Activated naive CD4-positive, alpha-beta T cell treated with anti-CD3 and anti-CD28 coated beads, Interleukin-2, amount 50 U/mL, for 72 hours (primary cell): ENCODE measurements at regions not wholly inside any gene's neighbourhood (a gene's known extent, or its start where the extent isn't known, plus 50 kb on each side); places are given as distances from the start of the nearest gene placed in this dataset.

ENCODE experiments used
- ATAC-seq, 2 donors: fragments of 150-1000 bp; cut with Tn5 transposase; 2 replicates each; pipeline ENCODE4 v1.10.0; 2021; ENCODE audit warnings: mild to moderate bottlenecking in 2 of 2, moderate library complexity in 2 of 2
- DNase-seq, 2 donors: peaks; one replicate each; pipeline ENCODE4 v3.0.0; 2021 to 2022; ENCODE audit warnings: low spot score in 2 of 2
- H3K27ac Mint-ChIP-seq, 2 donors: one replicate each; pipeline ENCODE4 v1.8.0; 2022; ENCODE audit warnings: mild to moderate bottlenecking in 2 of 2, mixed read lengths in 2 of 2
- H3K36me3 Mint-ChIP-seq, 2 donors: one replicate each; pipeline ENCODE4 v1.8.0; 2022; ENCODE audit warnings: mixed read lengths in 2 of 2
- H3K9me3 Mint-ChIP-seq, 2 donors: one replicate each; pipeline ENCODE4 v1.8.0; 2022; ENCODE audit warnings: mixed read lengths in 2 of 2

- H3K36me3 Mint-ChIP-seq: no peaks in the 10 kb centered on the region
- H3K27ac Mint-ChIP-seq: no peak overlapping the region
- no peak for DNase-seq
- no peak for ATAC-seq
- peaks cover 3 to 5% of the 10 kb centered on the region in 2 donors for H3K9me3 Mint-ChIP-seq
Measured at GRCh38 chr20:39645131-39645530, 683.0 kb downstream of the DHX35 start.

- H3K27ac Mint-ChIP-seq: no peak overlapping the region
- DNase-seq (no peak), ATAC-seq (no peak)
- no peaks in the 10 kb centered on the region for H3K36me3 Mint-ChIP-seq
- peaks cover 0 to 9% of the 10 kb centered on the region in 2 donors for H3K9me3 Mint-ChIP-seq
Measured at GRCh38 chr20:39643292-39643691, 681.1 kb downstream of the DHX35 start.

GRCh38 chr20:39641423-39641822 is 679.3 kb downstream of the DHX35 start:
- Mint-ChIP-seq H3K27ac (no peak overlapping the region), H3K9me3 (peaks cover 0 to 9% of the 10 kb centered on the region in 2 donors), H3K36me3 (no peaks in the 10 kb centered on the region)
- ATAC-seq (no peak), DNase-seq (no peak)

GRCh38 chr20:39640147-39640546 is 678.0 kb downstream of the DHX35 start:
- no peak for DNase-seq
- Mint-ChIP-seq H3K9me3 (peaks cover 0 to 9% of the 10 kb centered on the region in 2 donors), H3K36me3 (no peaks in the 10 kb centered on the region), H3K27ac (no peak overlapping the region)
- no peak for ATAC-seq

- H3K9me3 Mint-ChIP-seq: peaks cover 0 to 5% of the 10 kb centered on the region in 2 donors
- H3K36me3 Mint-ChIP-seq: no peaks in the 10 kb centered on the region
- no peak for ATAC-seq
- no peak overlapping the region for H3K27ac Mint-ChIP-seq
- no peak for DNase-seq
Measured at GRCh38 chr20:39638731-39639130, 676.6 kb downstream of the DHX35 start.

GRCh38 chr20:39633689-39634088 is 671.5 kb downstream of the DHX35 start:
- H3K27ac Mint-ChIP-seq: no peak overlapping the region

GRCh38 chr20:39632757-39633156 is 670.6 kb downstream of the DHX35 start:
- no peak overlapping the region for H3K27ac Mint-ChIP-seq
- no peaks in the 10 kb centered on the region for H3K9me3 Mint-ChIP-seq
- ATAC-seq: no peak
- no peaks in the 10 kb centered on the region for H3K36me3 Mint-ChIP-seq
- no peak for DNase-seq

More at GRCh38 chr20:39633689-39634088, 671.5 kb downstream of the DHX35 start:
- H3K9me3 Mint-ChIP-seq: no peaks in the 10 kb centered on the region
- H3K36me3 Mint-ChIP-seq: no peaks in the 10 kb centered on the region
- no peak for ATAC-seq
- no peak for DNase-seq

GRCh38 chr20:39632176-39632575 is 670.0 kb downstream of the DHX35 start:
- no peaks in the 10 kb centered on the region for H3K9me3 Mint-ChIP-seq
- no peak for DNase-seq
- no peak overlapping the region for H3K27ac Mint-ChIP-seq
- H3K36me3 Mint-ChIP-seq: no peaks in the 10 kb centered on the region
- ATAC-seq: no peak

- DNase-seq (no peak), ATAC-seq (no peak)
- Mint-ChIP-seq H3K27ac (no peak overlapping the region), H3K36me3 (no peaks in the 10 kb centered on the region), H3K9me3 (no peaks in the 10 kb centered on the region)
Measured at GRCh38 chr20:39631557-39631956, 669.4 kb downstream of the DHX35 start.

- peaks cover 0 to 4% of the 10 kb centered on the region in 2 donors for H3K9me3 Mint-ChIP-seq
- no peak overlapping the region for H3K27ac Mint-ChIP-seq
- H3K36me3 Mint-ChIP-seq: no peaks in the 10 kb centered on the region
- ATAC-seq: no peak
- DNase-seq: no peak
Measured at GRCh38 chr20:39630215-39630908, 668.2 kb downstream of the DHX35 start.

GRCh38 chr20:39627765-39628164 is 665.6 kb downstream of the DHX35 start:
- H3K36me3 Mint-ChIP-seq: no peaks in the 10 kb centered on the region
- peaks cover 7 to 13% of the 10 kb centered on the region in 2 donors for H3K9me3 Mint-ChIP-seq
- ATAC-seq (no peak), DNase-seq (no peak)
- H3K27ac Mint-ChIP-seq: no peak overlapping the region

GRCh38 chr20:39624316-39624715 is 662.2 kb downstream of the DHX35 start:
- no peak for DNase-seq
- Mint-ChIP-seq H3K9me3 (peaks cover 7 to 14% of the 10 kb centered on the region in 2 donors), H3K27ac (no peak overlapping the region), H3K36me3 (no peaks in the 10 kb centered on the region)
- ATAC-seq: no peak

GRCh38 chr20:39623584-39624234 is 661.6 kb downstream of the DHX35 start:
- no peak for ATAC-seq
- H3K27ac Mint-ChIP-seq: no peak overlapping the region

GRCh38 chr20:39619271-39619785 is 657.2 kb downstream of the DHX35 start:
- Mint-ChIP-seq H3K27ac (no peak overlapping the region), H3K36me3 (no peaks in the 10 kb centered on the region), H3K9me3 (peaks cover 2 to 6% of the 10 kb centered on the region in 2 donors)
- no peak for DNase-seq
- no peak for ATAC-seq

More at GRCh38 chr20:39623584-39624234, 661.6 kb downstream of the DHX35 start:
- Mint-ChIP-seq H3K36me3 (no peaks in the 10 kb centered on the region), H3K9me3 (peaks cover 7 to 14% of the 10 kb centered on the region in 2 donors)
- no peak for DNase-seq

- Mint-ChIP-seq H3K27ac (no peak overlapping the region), H3K36me3 (no peaks in the 10 kb centered on the region), H3K9me3 (peaks cover 4 to 20% of the 10 kb centered on the region in 2 donors)
- DNase-seq (no peak), ATAC-seq (no peak)
Measured at GRCh38 chr20:39611901-39612300, 649.8 kb downstream of the DHX35 start.

GRCh38 chr20:39607141-39607540 is 645.0 kb downstream of the DHX35 start:
- ATAC-seq (no peak), DNase-seq (no peak)
- peaks cover 9 to 16% of the 10 kb centered on the region in 2 donors for H3K9me3 Mint-ChIP-seq
- H3K27ac Mint-ChIP-seq: no peak overlapping the region
- H3K36me3 Mint-ChIP-seq: no peaks in the 10 kb centered on the region

- H3K36me3 Mint-ChIP-seq: no peaks in the 10 kb centered on the region
- H3K27ac Mint-ChIP-seq: no peak overlapping the region
- DNase-seq: no peak
- ATAC-seq: no peak
- H3K9me3 Mint-ChIP-seq: peaks cover 5 to 16% of the 10 kb centered on the region in 2 donors
Measured at GRCh38 chr20:39605908-39606307, 643.8 kb downstream of the DHX35 start.

GRCh38 chr20:39605361-39605760 is 643.2 kb downstream of the DHX35 start:
- DNase-seq (no peak), ATAC-seq (no peak)
- no peak overlapping the region for H3K27ac Mint-ChIP-seq
- H3K9me3 Mint-ChIP-seq: peaks cover 5 to 16% of the 10 kb centered on the region in 2 donors
- no peaks in the 10 kb centered on the region for H3K36me3 Mint-ChIP-seq
